ENCODE measurements at regions not wholly inside any gene's neighbourhood (a gene's known extent, or its start where the extent isn't known, plus 50 kb on each side); places are given as distances from the start of the nearest gene placed in this dataset.

DNA sequence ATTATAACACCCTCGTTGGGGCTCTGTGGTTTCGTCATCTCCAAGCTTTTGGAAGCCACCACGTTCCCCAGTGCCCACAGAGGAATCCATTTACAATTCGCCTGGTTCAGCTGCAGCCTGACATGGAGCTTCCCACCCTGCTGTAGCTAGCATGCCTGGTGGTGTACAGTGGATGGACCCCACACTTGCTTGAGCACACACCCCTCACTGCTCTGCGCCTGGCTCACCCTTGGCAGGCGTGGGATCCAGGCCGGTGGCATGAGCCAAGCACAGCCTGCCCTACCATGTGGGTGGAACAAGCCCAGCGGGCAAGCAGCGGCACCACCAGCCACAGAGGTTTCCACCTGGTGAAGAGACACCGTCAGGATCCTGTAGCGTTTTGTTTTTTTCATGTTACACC, 1045.7 kb upstream of the CDH9 start:
- Mint-ChIP-seq H3K27me3 (ENCODE audit: insufficient read depth, low read depth, poor library complexity) (no peaks in the 10 kb centered on the region), H3K36me3 (ENCODE audit: low read depth) (peaks cover 3% of the 10 kb centered on the region; the same call in 1 of the 3 replicates), H3K4me3 (no peak overlapping the region), H3K9me3 (peaks cover 10% of the 10 kb centered on the region; the same call in 2 of the 3 replicates), H3K4me1 (no peaks in the 10 kb centered on the region; the same call in 2 of the 3 replicates), H3K27ac (no peak overlapping the region)
- H3K4me3 ChIP-seq = no peak overlapping the region
- no peaks in the 10 kb centered on the region for H3K27me3 ChIP-seq (ENCODE audit: insufficient read depth)
- peaks cover 4% of the 10 kb centered on the region; the same call in 1 of the 2 replicates for H3K9me2 ChIP-seq (ENCODE audit: insufficient read depth)
- no peak for TF ChIP-seq CREB1 (CRISPR knock-in tag; IDR thresholded peaks at IDR 0.05; ENCODE audit: low read depth)
- no peak for TF ChIP-seq STAT1 (IDR thresholded peaks at IDR 0.05; ENCODE audit: unreplicated experiment)
- no peak for TF ChIP-seq NANOG (IDR thresholded peaks at IDR 0.05; ENCODE audit: borderline replicate concordance)
- no peak for TF ChIP-seq POLR2AphosphoS5 (IDR thresholded peaks at IDR 0.05; ENCODE audit: low read depth)
- DNase-seq (ENCODE audit: low spot score) (no peak), ATAC-seq (no peak)
- no peaks in the 10 kb centered on the region for H3K4me1 ChIP-seq (ENCODE audit: insufficient read depth)
- no peak overlapping the region for H3K4me2 ChIP-seq
- no peak overlapping the region for H3K27ac ChIP-seq (ENCODE audit: low read depth)
- H4K20me1 ChIP-seq (replicated peaks; ENCODE audit: insufficient read depth) = no peaks in the 10 kb centered on the region
- no peaks in the 10 kb centered on the region for H3K79me2 ChIP-seq (replicated peaks; ENCODE audit: insufficient read depth)
- no peaks in the 10 kb centered on the region for H3K36me3 ChIP-seq (ENCODE audit: insufficient read depth)
- H2AFZ ChIP-seq = no peak overlapping the region
- H3F3A ChIP-seq (replicated peaks; ENCODE audit: low read depth) = no peaks in the 10 kb centered on the region

DNA sequence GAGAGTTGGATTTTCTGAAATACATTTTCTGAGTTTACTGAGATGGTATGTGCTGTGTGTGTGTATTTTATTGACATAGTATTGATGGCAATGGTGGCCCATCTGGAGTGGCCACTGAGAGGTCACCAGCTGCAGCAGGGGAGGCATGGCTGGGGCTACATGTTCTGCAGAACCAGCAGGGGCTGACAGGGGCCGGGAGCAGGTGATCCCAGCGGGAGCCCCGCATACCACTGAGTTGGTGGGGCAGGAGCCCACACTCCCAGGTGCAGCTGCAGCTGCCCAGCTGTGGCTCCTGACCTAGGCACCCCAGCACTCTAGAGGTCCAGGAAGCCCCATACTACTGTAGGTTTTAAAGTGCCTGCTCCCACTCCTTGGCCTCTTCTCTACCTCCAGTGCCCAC, 1044.2 kb upstream of the CDH9 start:
- Histone ChIP-seq H3K4me2 (no peak overlapping the region), H4K20me1 (replicated peaks; ENCODE audit: insufficient read depth) (no peaks in the 10 kb centered on the region), H2AFZ (no peak overlapping the region), H3F3A (replicated peaks; ENCODE audit: low read depth) (no peaks in the 10 kb centered on the region), H3K4me3 (no peak overlapping the region), H3K4me1 (ENCODE audit: insufficient read depth) (no peaks in the 10 kb centered on the region), H3K36me3 (ENCODE audit: insufficient read depth) (no peaks in the 10 kb centered on the region), H3K79me2 (replicated peaks; ENCODE audit: insufficient read depth) (no peaks in the 10 kb centered on the region), H3K27ac (ENCODE audit: low read depth) (no peak overlapping the region), H3K9me2 (ENCODE audit: insufficient read depth) (peaks cover 4% of the 10 kb centered on the region; the same call in 1 of the 2 replicates), H3K27me3 (ENCODE audit: insufficient read depth) (no peaks in the 10 kb centered on the region)
- no peak overlapping the region for H3K27ac Mint-ChIP-seq
- no peaks in the 10 kb centered on the region for H3K27me3 Mint-ChIP-seq (ENCODE audit: insufficient read depth, low read depth, poor library complexity)
- no peaks in the 10 kb centered on the region; the same call in 2 of the 3 replicates for H3K4me1 Mint-ChIP-seq
- DNase-seq (ENCODE audit: low spot score) (no peak), ATAC-seq (no peak)
- H3K36me3 Mint-ChIP-seq (ENCODE audit: low read depth) = peaks cover 5% of the 10 kb centered on the region; the same call in 1 of the 3 replicates
- peaks cover 13% of the 10 kb centered on the region for H3K9me3 Mint-ChIP-seq
- H3K4me3 Mint-ChIP-seq = no peak overlapping the region
- TF ChIP-seq ZNF331 (CRISPR knock-in tag; IDR thresholded peaks at IDR 0.05; ENCODE audit: low read depth) (no peak), JUNB (IDR thresholded peaks at IDR 0.05; ENCODE audit: unreplicated experiment) (no peak), STAT1 (IDR thresholded peaks at IDR 0.05; ENCODE audit: unreplicated experiment) (no peak), NANOG (IDR thresholded peaks at IDR 0.05; ENCODE audit: borderline replicate concordance) (no peak), ZNF114 (CRISPR knock-in tag; IDR thresholded peaks at IDR 0.05) (no peak), CREB1 (CRISPR knock-in tag; IDR thresholded peaks at IDR 0.05; ENCODE audit: low read depth) (no peak), EZH2phosphoT487 (IDR thresholded peaks at IDR 0.05; ENCODE audit: unreplicated experiment) (no peak)
- TF ChIP-seq, protein P1, sequence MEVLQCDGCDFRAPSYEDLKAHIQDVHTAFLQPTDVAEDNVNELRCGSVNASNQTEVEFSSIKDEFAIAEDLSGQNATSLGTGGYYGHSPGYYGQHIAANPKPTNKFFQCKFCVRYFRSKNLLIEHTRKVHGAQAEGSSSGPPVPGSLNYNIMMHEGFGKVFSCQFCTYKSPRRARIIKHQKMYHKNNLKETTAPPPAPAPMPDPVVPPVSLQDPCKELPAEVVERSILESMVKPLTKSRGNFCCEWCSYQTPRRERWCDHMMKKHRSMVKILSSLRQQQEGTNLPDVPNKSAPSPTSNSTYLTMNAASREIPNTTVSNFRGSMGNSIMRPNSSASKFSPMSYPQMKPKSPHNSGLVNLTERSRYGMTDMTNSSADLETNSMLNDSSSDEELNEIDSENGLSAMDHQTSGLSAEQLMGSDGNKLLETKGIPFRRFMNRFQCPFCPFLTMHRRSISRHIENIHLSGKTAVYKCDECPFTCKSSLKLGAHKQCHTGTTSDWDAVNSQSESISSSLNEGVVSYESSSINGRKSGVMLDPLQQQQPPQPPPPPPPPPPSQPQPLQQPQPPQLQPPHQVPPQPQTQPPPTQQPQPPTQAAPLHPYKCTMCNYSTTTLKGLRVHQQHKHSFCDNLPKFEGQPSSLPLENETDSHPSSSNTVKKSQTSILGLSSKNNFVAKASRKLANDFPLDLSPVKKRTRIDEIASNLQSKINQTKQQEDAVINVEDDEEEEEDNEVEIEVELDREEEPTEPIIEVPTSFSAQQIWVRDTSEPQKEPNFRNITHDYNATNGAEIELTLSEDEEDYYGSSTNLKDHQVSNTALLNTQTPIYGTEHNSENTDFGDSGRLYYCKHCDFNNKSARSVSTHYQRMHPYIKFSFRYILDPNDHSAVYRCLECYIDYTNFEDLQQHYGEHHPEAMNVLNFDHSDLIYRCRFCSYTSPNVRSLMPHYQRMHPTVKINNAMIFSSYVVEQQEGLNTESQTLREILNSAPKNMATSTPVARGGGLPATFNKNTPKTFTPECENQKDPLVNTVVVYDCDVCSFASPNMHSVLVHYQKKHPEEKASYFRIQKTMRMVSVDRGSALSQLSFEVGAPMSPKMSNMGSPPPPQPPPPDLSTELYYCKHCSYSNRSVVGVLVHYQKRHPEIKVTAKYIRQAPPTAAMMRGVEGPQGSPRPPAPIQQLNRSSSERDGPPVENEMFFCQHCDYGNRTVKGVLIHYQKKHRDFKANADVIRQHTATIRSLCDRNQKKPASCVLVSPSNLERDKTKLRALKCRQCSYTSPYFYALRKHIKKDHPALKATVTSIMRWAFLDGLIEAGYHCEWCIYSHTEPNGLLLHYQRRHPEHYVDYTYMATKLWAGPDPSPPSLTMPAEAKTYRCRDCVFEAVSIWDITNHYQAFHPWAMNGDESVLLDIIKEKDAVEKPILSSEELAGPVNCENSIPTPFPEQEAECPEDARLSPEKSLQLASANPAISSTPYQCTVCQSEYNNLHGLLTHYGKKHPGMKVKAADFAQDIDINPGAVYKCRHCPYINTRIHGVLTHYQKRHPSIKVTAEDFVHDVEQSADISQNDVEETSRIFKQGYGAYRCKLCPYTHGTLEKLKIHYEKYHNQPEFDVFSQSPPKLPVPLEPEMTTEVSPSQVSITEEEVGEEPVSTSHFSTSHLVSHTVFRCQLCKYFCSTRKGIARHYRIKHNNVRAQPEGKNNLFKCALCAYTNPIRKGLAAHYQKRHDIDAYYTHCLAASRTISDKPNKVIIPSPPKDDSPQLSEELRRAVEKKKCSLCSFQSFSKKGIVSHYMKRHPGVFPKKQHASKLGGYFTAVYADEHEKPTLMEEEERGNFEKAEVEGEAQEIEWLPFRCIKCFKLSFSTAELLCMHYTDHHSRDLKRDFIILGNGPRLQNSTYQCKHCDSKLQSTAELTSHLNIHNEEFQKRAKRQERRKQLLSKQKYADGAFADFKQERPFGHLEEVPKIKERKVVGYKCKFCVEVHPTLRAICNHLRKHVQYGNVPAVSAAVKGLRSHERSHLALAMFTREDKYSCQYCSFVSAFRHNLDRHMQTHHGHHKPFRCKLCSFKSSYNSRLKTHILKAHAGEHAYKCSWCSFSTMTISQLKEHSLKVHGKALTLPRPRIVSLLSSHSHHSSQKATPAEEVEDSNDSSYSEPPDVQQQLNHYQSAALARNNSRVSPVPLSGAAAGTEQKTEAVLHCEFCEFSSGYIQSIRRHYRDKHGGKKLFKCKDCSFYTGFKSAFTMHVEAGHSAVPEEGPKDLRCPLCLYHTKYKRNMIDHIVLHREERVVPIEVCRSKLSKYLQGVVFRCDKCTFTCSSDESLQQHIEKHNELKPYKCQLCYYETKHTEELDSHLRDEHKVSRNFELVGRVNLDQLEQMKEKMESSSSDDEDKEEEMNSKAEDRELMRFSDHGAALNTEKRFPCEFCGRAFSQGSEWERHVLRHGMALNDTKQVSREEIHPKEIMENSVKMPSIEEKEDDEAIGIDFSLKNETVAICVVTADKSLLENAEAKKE (CRISPR knock-in tag; IDR thresholded peaks at IDR 0.05) = no peak
- TF ChIP-seq, protein P2, sequence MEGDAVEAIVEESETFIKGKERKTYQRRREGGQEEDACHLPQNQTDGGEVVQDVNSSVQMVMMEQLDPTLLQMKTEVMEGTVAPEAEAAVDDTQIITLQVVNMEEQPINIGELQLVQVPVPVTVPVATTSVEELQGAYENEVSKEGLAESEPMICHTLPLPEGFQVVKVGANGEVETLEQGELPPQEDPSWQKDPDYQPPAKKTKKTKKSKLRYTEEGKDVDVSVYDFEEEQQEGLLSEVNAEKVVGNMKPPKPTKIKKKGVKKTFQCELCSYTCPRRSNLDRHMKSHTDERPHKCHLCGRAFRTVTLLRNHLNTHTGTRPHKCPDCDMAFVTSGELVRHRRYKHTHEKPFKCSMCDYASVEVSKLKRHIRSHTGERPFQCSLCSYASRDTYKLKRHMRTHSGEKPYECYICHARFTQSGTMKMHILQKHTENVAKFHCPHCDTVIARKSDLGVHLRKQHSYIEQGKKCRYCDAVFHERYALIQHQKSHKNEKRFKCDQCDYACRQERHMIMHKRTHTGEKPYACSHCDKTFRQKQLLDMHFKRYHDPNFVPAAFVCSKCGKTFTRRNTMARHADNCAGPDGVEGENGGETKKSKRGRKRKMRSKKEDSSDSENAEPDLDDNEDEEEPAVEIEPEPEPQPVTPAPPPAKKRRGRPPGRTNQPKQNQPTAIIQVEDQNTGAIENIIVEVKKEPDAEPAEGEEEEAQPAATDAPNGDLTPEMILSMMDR (conservative IDR thresholded peaks at IDR 0.05; ENCODE audit: low read depth in 2 of 2) = no peak
- TF ChIP-seq, protein P3, sequence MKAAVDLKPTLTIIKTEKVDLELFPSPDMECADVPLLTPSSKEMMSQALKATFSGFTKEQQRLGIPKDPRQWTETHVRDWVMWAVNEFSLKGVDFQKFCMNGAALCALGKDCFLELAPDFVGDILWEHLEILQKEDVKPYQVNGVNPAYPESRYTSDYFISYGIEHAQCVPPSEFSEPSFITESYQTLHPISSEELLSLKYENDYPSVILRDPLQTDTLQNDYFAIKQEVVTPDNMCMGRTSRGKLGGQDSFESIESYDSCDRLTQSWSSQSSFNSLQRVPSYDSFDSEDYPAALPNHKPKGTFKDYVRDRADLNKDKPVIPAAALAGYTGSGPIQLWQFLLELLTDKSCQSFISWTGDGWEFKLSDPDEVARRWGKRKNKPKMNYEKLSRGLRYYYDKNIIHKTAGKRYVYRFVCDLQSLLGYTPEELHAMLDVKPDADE (IDR thresholded peaks at IDR 0.05) = no peak

All from GM23338 (cell line).